Transverse colon (tissue), 4 donors: ENCODE measurements at regions not wholly inside any gene's neighbourhood (a gene's known extent, or its start where the extent isn't known, plus 50 kb on each side); places are given as distances from the start of the nearest gene placed in this dataset.

Experiments used
- DNase-seq: peaks from one replicate; pipeline ENCODE4 v3.0.0-alpha.2; 2019
- H3K27ac ChIP-seq, 4 donors: fragments of 200-600 bp; sonication (generic); 2 replicates each; pipeline ENCODE4 v1.5.1; 2016 to 2018; ENCODE audit warnings: inconsistent platforms in 4 of 4
- H3K27me3 ChIP-seq: fragments of 200-600 bp; sonication (generic); 2 replicates; pipeline ENCODE4 v1.5.1; 2017; ENCODE audit warnings: inconsistent platforms
- H3K36me3 ChIP-seq, 4 donors: fragments of 200-600 bp; sonication (generic); 2 replicates each; pipeline ENCODE4 v1.5.1; 2017 to 2019; ENCODE audit warnings: inconsistent platforms in 4 of 4
- H3K4me1 ChIP-seq, 4 donors: fragments of 200-600 bp; sonication (generic); 2 replicates each; pipeline ENCODE4 v1.5.1; 2017 to 2020; ENCODE audit warnings: inconsistent platforms in 4 of 4
- H3K4me3 ChIP-seq, 4 donors: fragments of 200-600 bp; sonication (generic); 1 replicate in 1 of 4; 2 replicates in 3 of 4; pipeline versions ENCODE4 v1.5.1 to v1.6.1; 2017 to 2019; ENCODE audit warnings: inconsistent platforms in 4 of 4
- H3K9me3 ChIP-seq, 2 donors: fragments of 200-600 bp; sonication (generic); 2 replicates each; pipeline ENCODE4 v1.5.1; 2017 to 2019; ENCODE audit warnings: inconsistent platforms in 2 of 2
- CTCF ChIP-seq, 5 experiments: fragments of 200-600 bp in 3 of 5; fragments of 450-650 bp in 2 of 5; sonication (generic) in 3 of 5; IDR thresholded peaks; 1 replicate in 2 of 5; 2 replicates in 3 of 5; pipeline ENCODE4 v1.5.1; 2016 to 2017; ENCODE audit warnings: antibody characterized with exemption in 5 of 5, inconsistent platforms in 3 of 5, mild to moderate bottlenecking in 2 of 5, moderate library complexity in 1 of 5
- EP300 ChIP-seq: sonication (generic); formaldehyde crosslinking; IDR thresholded peaks from one replicate; pipeline ENCODE4 v1.6.1; 2017; ENCODE audit warnings: antibody characterized with exemption, low read depth
- POLR2A ChIP-seq: fragments of 450-650 bp; IDR thresholded peaks from one replicate; pipeline ENCODE4 v1.6.1; 2016; ENCODE audit warnings: antibody characterized with exemption, mild to moderate bottlenecking, moderate library complexity
- POLR2AphosphoS5 ChIP-seq, 3 donors: sonication (generic); formaldehyde crosslinking; IDR thresholded peaks; one replicate each; pipeline ENCODE4 v1.6.1; 2016; ENCODE audit warnings: antibody characterized with exemption in 3 of 3
- WGBS, 2 donors: methylation state at CpG; one replicate each; pipeline ENCODE4 v1.1.5; 2018; ENCODE audit warnings: low coverage in 1 of 2; 5-methylcytosine and 5-hydroxymethylcytosine counted together
- in situ Hi-C, 4 donors: fragments of 200-750 bp; cut with MboI; loops; one replicate each; pipeline versions ENCODE4 v1.15.0 to v1.15.1; 2017; ENCODE audit warnings: low sequenced_read_pairs in 3 of 4, low pct_ligation_motif_present in 1 of 4, low pct_unique_long_range_greater_than_20kb in 1 of 4
- intact Hi-C: fragments of 100-400 bp; cut with DNase I; formaldehyde crosslinking; loops from one replicate; pipeline ENCODE4 v1.15.1; 2023; ENCODE audit warnings: low total_unique reads

GRCh38 chr11:44361813-44362212, 51.9 kb upstream of the ALX4 start:
- no peaks in the 10 kb centered on the region for H3K9me3 ChIP-seq
- no peak overlapping the region for H3K27ac ChIP-seq
- 70 to 71% methylated on average over 4 to 15 of the region's 15 CpGs for WGBS, 2 donors
- in situ Hi-C loops (no loop called here), intact Hi-C loops (no loop called here)
- peaks cover 19% of the 10 kb centered on the region for H3K27me3 ChIP-seq
- no peaks in the 10 kb centered on the region for H3K4me1 ChIP-seq
- H3K4me3 ChIP-seq = no peak overlapping the region
- no peaks in the 10 kb centered on the region for H3K36me3 ChIP-seq
- no peak for DNase-seq
- TF ChIP-seq POLR2A = no peak
- no peak for TF ChIP-seq CTCF (IDR thresholded peaks at IDR 0.05)
- TF ChIP-seq POLR2AphosphoS5 (IDR thresholded peaks at IDR 0.05) = no peak
- no peak for TF ChIP-seq EP300

- Histone ChIP-seq H3K9me3 (no peaks in the 10 kb centered on the region), H3K4me3 (no peak overlapping the region), H3K36me3 (no peaks in the 10 kb centered on the region), H3K27ac (no peak overlapping the region), H3K27me3 (peaks cover 19% of the 10 kb centered on the region), H3K4me1 (no peaks in the 10 kb centered on the region)
- no peak for DNase-seq
- WGBS, 2 donors = 46 to 59% methylated on average over 3 of the region's 3 CpGs
- no peak for TF ChIP-seq EP300
- TF ChIP-seq CTCF (IDR thresholded peaks at IDR 0.05) = no peak
- TF ChIP-seq POLR2A = no peak
- TF ChIP-seq POLR2AphosphoS5 (IDR thresholded peaks at IDR 0.05) = no peak
- intact Hi-C loops = no loop called here
- in situ Hi-C loops = no loop called here
Observed at GRCh38 chr11:44363116-44363515, 53.2 kb upstream of the ALX4 start.

- H3K27me3 ChIP-seq = peaks cover 19% of the 10 kb centered on the region
- no peak overlapping the region for H3K4me3 ChIP-seq
- H3K27ac ChIP-seq = no peak overlapping the region
- 89% methylated on average over 3 of the region's 3 CpGs; no CpG with 5 or more reads in 1 of the 2 donors for WGBS, 2 donors
- no peak for TF ChIP-seq EP300
- no peak for TF ChIP-seq CTCF (IDR thresholded peaks at IDR 0.05)
- no peak for TF ChIP-seq POLR2A
- TF ChIP-seq POLR2AphosphoS5 (IDR thresholded peaks at IDR 0.05) = no peak
- no peaks in the 10 kb centered on the region for H3K36me3 ChIP-seq
- in situ Hi-C loops (no loop called here), intact Hi-C loops (no loop called here)
- H3K4me1 ChIP-seq = no peaks in the 10 kb centered on the region
- no peak for DNase-seq
- no peaks in the 10 kb centered on the region for H3K9me3 ChIP-seq
Observed at GRCh38 chr11:44364596-44364995, 54.7 kb upstream of the ALX4 start.

- Histone ChIP-seq H3K27ac (no peak overlapping the region), H3K4me1 (no peaks in the 10 kb centered on the region), H3K36me3 (no peaks in the 10 kb centered on the region), H3K9me3 (no peaks in the 10 kb centered on the region), H3K27me3 (peaks cover 19% of the 10 kb centered on the region), H3K4me3 (no peak overlapping the region)
- 91% methylated on average over 9 of the region's 9 CpGs; no CpG with 5 or more reads in 1 of the 2 donors for WGBS, 2 donors
- TF ChIP-seq CTCF (IDR thresholded peaks at IDR 0.05) (no peak), POLR2A (no peak), EP300 (no peak), POLR2AphosphoS5 (IDR thresholded peaks at IDR 0.05) (no peak)
- no peak for DNase-seq
- intact Hi-C loops (no loop called here), in situ Hi-C loops (no loop called here)
Observed at GRCh38 chr11:44365616-44366015, 55.7 kb upstream of the ALX4 start.
